Stimulated activated CD4-positive, alpha-beta T cell treated with anti-CD3 and anti-CD28 coated beads, Interleukin-2, amount 100 ng/mL, for 4 hours (primary cell): ENCODE measurements at regions not wholly inside any gene's neighbourhood (a gene's known extent, or its start where the extent isn't known, plus 50 kb on each side); places are given as distances from the start of the nearest gene placed in this dataset.

Experiments
- DNase-seq: peaks from one replicate; pipeline ENCODE4 v3.0.0-alpha.2; 2020; ENCODE audit warnings: low read depth

DNA sequence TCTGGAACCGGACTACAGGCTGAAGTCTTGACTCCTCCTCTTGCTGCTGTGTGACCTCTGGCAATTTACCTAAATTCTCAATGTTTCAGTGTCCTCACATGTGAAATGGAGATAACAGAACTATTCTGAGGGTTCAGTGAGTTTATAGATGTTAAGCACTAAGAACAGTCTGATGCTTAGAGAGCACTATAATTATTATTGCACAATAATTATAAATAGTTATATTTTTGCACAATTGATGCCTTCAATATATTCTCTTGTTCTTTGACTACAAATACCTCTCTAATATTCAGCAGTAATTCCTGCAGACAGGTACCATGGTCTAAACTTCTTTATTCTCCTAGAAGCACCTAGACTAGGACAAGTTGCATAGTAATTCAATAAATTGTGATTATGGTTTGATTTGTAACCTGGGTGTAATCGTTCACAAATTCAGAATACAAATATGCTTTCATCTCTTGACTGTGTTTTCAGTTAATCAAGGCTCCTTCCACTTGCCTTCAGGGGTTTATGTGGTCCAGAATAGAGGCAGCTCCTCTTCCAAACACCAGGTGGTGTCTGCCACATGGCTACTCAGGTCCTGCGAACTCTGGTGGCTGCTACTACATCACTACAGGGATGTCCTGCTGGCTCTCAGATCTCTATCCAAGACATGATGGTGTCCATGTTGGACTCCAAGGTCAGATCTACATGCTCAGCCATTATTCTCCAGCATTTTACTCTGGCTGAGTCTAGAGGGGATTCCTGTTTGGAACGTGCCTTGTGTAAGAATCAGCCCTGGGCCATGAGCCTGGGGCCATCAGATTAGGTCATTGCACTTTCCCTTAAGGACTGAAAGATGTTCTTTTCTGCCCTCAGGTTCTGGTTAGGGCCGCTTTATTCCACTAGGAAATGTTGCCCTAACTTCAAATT, 103.4 kb downstream of the QRFPR start:
- DNase-seq, result no peak

DNA sequence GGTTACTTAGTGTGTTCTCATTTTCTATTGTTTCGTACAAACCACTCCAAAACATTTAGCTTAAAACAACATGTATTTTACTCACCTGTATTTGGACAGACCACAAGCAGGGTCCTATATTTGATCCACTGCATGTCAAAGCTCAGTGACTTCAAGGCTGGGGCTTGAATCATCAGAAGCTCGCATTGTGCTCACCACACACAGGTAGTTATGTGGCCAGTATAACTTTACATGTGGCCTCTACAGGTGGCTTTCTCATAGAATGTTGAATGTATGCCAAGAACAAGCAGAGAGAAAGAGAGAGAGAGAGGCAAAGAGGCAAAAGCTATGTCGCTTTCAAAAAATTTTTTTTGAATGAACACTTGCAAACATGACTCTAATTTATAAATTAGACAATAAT, 107.6 kb downstream of the QRFPR start:
- DNase-seq, result no peak

DNA sequence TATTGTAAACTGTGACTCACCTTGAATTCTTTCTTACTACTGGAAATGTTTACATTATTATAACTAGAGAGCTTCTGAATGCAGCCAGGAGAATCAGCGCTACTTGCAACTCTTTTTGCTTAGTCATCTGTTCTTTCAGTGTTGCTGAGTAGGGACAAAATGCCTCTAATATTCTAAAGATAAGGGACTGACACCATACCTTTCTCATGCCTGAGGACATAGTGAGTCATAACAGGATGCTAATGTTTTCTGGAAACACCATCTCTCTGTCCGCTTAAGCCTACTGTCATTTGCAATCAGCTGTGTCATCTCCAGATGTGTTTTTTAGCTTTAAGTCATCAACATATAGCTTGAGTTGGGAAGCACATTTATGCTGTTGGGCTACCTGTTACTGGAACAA, 108.3 kb downstream of the QRFPR start:
- no peak for DNase-seq

DNA sequence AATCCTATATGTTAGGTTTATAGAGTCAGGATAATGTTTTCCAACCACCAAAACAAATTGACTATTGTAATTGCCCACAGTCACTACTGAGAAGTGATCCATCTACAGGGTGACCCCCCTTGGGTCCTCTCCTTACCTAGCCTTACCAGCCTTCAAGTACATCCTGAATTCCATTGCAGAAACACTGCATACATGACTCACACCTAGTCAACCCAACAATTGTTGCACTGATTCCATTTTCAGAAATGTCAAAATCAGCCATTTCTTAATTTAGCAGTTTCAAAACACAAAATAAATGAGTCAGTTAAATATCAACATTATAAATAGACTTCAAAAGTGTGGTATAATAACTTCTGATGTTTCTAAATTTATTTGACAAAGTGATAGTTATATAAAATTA, 106.3 kb upstream of the TNIP3 start:
- no peak for DNase-seq

DNA sequence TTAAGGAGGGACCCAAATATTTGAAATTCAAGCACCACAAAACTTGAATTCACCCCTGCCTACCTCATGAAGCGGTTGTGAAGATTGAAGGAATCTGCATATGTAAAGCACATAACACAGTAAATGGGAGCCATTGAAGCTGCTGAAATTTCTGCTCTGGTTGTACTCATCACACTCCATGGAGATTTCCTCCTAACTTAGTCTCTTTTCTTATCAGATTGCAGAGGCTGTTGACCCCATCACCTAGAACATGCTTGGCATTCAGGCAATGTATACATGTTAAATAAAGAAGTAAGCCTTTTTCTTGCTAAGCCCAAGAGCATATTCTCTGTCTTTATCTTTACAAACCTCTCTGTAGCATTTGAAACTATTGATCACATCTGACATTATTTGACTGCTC, 104.9 kb upstream of the TNIP3 start:
- no peak for DNase-seq

DNA sequence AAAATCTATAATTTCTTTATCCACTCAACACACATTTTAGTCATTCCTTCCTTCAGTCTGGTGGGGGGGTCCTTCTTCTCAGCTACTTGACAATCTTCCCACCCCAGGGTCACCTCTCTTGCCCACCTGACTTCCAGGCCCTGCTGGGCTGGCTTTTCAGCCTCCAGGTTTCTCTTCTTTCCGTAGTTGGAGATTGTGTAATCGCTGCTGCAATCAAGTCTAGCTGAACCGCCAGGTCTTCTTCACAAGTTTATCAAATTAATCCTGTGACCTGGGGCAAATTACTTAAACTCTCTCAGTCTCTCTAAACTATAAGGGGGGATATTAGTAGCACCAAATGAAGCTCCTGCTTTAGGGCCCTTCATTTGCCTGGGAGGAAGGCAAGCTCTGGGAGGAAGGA, 102.9 kb upstream of the TNIP3 start:
- no peak for DNase-seq

DNA sequence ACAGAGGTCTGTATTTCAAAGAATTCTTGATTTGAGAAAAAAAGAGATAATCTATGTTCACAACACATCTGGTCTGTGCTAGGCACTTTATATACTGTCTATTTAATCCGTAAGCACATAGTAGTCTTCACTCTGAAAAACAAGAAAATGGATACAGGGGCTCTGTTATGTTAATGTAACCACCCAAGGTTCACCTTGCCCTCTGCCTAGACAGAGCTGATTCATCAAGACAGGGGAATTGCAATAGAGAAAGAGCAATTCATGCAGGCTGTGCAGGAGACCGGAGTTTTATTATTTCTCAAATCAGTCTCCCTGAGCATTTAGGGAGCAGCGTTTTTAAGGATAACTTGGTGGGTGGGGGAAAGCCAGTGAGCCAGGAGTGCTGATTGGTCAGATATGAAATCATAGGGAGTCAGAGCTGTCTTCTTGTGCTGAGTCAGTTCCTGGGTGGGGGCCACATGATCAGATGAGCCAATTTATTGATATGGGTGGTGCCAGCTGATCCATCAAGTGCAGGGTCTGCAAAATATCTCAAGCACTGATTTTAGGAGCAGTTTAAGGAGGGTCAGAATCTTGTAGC, 92.9 kb upstream of the TNIP3 start:
- DNase-seq, result no peak

DNA sequence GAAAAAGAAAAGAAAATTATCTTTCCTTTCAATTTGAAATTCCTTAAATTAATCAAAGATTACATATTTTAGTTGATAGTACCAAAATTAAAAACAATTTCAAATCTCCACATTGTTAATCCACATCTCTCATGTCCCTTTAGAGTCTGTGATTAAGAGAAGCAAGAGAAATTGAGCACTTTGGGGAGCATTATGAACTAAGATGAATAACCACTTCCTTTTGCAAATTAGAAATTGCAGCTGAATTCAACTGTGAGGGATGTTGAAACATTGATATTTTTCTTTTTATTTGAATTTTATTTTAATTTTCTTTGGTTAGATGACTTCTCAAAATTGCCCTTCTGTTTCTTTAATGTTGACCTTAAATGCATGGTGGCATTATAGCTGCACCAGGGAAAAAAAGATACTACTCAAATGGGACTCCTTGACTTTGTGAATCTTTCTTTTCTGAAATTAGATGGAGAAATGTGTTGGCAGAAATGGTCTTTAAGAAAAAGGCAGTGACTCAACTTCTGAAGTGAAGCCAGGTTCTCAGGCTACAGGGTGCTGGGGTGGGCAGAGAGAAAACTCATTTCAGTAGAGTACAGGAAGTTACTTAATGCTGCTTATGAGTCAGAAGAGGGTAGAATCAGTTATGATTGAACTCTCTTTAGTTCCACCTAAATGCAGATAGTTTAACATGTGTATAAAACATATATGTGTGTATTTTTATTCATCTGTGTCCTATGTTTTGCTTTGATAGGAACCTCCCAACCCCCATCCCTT, 92.0 kb upstream of the TNIP3 start:
- DNase-seq, result peak; percentile 54

DNA sequence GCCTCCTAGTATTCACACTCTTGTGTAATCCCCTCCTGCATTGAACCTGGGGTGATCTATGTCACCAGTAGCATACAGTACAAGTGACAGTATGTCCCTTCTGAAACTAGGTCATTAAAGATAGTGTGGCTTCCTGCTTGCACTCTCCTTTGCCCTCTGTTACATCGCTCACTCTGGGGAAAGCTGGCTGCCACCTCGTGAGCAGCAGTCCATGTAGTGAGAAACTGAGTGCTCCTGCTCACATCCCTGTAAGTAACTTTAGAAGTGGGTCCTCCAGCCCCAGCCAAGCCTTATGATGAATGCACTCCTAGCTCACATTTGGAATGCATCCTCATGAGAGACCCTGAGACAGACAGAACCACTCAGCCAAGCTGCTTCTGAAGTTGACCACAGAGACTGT, 89.8 kb upstream of the TNIP3 start:
- no peak for DNase-seq

DNA sequence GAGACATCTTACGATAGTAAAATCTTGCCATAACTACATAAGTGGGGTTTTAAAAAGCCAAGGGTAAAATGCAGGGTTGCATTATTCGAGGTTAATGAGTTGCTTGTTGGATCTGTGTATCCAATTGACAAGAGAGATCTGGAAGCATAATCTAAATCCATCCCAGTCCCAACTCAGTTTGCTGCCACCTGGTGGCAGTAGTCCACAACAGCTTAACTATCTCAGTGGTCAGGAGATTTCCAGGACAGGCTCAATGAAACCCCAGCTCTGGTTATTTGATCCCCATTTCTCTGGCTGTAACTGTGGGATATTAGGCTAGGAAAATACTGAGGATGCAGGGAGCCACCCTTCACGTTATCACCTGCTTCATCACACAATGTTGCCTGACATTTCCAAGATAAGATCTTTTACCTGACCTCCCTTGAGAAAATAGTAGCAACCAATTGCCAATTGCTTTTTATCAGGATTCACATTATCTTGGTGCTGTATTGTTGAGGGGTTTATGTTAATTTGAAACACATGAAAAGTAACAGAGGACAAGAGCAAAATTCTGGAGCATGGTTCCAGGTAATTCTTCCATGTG, 88.2 kb upstream of the TNIP3 start:
- peak; percentile 38 for DNase-seq

DNA sequence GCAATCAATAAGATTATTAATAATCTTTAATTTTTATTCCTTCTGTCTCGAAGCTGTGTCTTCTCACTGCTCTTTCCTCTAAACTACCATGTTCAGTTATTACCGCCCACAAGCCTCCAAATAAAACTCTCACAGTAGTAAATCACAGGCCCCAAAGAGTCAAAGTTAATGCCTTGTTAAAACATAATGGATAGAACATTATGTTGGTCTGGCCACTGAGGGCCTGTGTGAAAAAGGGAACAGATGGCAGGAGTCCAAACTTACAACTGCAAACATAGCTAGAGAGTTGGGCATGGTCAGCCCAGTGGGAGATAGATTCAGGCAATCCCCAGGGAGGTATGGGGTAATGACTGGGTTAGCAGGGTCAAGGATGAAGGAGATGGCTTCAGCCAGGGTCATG, 84.6 kb upstream of the TNIP3 start:
- DNase-seq, result no peak

DNA sequence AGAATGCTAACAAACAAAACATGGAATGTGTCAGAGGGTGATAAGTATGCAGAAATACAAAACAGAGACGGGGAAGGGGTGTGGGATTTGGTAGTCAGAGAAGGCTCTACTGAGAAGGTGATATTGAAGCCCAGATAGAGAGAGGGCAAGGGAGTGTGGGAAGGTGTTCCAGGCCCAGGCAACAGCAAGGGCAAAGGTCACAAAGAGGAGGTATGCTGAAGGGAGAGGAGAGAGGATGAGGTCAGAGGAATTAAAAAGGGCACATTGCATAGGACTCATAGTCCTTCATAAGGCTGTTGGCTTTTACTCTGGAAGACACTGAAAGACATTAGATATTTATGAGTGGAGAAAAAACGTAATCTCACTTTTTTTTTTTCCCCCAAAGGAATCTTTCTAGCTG, 82.6 kb upstream of the TNIP3 start:
- DNase-seq, result no peak

DNA sequence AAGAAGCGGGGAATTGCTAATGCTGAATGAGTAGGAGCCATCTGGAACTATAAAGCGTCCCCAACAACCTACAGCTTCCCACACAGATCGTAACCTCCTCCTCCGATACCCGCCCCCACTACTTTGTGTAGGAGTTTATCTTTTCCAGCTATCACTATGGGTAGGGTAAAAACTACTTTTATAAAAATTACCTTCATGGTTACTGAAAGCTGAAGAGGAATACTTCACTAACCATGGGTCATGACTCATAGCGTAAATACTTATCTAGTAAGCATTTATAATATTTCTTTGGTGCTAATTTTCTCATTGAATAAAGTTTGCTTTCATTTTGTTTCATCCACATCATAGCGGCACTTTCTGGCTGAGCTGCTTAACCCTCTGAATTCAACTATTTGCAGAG, 79.4 kb upstream of the TNIP3 start:
- peak; percentile 55 for DNase-seq

DNA sequence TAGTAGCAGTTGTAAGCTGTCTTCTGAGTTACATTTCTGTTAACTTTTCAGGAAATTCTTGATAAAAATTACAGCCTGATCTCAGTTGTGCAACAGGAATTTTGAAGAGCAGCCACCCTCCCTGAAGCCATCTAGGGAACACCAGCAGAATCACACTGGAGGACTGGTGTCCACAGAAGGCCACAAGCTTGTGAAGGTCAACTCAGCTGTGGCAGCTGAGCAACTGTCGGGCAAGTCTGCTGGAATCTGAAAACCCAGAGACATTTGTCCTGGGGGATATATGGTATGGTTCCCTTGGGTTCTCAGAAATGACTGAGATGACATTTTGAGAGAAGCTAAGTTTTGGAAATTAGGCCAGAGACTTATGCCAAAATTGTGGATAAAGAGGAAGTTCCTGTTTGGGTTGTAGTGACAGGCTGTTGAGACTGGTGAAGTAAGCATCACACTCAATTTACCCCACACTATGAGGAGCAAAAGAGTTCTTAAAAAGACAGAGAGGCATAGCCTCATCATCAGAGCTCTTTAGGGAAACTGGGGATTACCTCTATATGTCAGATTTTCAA, 78.1 kb upstream of the TNIP3 start:
- no peak for DNase-seq

DNA sequence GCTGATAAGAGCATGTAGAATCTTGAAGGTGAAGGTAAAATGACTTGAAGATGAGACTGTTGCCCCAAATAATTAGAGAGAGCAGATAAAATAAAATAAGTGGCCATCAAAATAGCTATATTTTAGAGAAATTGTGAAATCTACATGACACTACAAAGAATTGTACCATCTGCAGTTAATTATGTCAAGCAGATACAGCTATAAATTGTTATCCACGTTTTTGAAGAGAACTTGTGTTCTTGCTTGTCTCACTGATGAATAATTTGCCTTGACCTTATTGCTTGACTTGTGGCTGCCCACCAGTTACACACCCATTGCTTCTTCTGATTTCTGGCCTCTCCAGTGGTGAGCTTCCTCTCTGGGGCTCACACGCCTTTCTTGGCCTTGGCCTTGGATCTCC, 75.8 kb upstream of the TNIP3 start:
- DNase-seq, result no peak

DNA sequence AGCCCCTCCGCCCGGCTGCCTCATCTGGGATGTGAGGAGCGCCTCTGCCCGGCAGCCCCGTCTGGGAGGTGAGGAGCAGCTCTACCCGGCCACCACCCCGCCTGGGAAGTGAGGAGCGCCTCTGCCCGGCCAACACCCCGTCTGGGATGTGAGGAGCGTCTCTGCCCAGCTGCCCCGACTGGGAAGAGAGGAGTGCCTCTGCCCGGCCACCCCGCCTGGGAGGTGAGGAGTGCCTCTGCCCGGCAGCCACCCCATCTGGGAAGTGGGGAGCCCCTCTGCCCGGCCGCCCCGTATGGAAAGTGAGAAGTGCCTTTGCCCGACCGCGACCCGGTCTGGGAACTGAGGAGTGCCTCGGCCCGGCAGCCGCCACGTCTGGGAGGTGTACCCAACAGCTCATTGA, 74.3 kb upstream of the TNIP3 start:
- DNase-seq, result no peak

DNA sequence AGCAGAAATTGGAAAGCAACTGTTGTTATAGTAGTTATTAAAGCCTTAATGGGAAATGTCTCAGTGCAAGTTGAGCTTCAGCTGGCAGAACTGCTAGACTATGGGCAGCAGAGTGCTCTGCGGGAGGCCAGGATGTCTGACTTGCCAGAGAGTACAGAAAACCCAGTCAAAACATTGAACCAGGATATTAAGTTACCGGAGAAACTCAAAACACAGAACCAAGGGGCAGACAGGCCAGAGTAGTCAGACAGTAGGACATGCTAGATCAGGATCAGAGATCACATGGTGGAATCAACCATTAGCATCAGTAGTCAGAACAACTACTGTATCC, 72.9 kb upstream of the TNIP3 start:
- DNase-seq, result no peak

DNA sequence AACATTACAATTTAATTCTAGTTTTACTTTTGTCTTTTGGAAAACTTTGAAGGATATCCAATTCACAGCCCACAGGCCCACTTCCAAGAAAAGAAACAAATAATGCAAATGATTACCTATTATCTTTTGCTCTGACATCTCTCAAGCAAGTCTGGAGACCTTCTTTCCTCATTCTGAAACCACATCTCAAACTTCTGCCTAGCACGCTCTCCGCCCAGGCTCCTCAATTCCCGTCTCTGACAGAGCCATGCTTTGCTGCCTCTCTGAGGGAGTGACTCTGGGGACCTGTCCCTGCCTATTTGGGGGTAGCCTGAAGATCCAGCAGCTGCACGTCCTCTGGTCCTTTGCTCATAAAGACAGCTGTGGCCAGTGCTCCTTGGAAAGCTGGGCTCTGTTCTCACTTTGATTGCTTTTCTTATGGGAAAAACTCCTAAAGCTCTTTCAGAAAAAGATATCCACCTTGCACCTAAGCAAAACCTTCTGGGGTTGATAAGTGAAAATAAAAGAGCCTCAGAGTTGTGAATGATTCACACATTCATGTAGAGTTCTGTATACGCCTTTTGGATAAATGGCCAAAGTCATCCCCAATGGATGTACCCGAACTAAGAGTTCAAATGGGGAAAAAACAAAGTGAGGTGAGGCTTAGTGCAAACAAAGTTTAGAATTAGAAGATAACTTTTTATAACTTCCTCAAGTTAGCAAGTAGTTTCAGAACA, 72.4 kb upstream of the TNIP3 start:
- DNase-seq, result no peak

DNA sequence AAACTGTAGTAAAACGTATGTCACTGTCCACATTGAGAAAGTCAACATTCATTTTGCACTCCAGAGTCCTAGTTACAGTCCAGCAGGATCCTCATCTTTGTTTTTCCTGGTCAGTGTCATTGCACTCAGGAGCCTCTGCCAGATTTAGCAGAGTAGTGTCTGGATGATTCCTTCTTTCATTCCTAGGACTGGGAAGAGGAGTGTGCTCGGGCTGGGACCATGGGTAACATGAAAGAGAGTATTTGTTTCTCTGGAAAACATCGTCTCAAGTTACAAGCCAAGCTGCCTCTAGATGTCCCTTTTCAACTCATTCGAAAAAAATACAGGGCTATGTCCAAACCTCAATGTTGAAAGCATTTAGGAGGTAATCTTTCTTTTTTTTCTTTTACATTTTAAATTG, 69.9 kb upstream of the TNIP3 start:
- no peak for DNase-seq

DNA sequence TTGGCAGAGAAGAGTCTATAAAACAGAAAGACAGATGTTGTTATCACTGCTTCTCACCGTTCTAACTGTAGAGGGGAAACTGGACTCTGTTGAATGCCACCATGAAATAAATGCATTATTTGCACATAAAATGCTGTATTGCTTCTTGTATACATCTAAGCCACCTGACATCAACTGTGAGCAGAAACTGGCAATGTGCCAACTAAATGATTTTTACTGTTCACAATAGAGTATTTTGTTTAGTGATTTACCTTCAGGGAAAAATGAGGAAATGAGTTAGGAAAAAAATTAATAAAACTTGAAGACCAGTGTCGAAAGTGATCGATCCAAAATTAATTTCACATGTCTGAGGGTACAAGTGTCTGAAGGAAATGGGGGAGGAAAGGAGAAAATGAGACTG, 65.9 kb upstream of the TNIP3 start:
- no peak for DNase-seq

DNA sequence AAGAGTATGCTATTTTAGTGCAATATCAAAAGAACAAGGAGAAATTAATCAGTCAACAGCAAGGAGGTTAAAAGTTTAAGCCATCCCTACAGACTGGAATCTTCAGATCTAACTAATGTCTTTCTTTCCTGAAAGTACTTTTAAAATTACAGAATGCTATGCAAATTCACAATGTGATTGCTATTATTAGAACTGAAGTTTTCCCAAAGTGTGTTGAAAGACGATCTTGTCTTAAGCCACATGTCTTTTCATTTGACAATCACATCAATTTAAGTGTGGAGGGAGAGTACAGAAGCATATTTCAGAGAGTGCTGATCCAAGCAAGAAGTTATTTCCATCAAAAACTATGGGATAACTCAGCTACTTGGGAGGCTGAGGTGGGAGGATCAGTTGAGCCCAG, 64.7 kb upstream of the TNIP3 start:
- no peak for DNase-seq

DNA sequence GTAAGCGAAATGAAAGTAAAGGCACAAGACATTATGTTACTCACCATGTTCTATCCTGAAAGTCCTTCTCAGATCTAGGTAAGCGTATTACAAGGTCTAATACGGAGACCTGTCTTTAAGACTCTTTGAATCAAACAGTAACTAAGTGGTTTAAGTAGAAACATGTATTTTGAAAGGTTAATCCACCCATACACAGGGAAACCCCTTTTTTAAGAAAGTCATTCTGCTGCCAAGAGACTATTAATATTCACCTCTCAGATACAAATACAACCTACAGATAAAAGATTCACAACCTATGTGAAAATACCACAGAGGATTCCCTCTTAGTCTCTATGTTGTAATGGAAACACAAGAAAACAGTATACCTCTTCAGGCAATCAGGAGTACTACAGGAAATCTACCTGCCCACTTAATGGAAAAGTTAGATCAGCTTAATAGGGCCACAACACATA, 63.2 kb upstream of the TNIP3 start:
- DNase-seq, result no peak
